HAP-1 (cell line): ENCODE measurements at regions not wholly inside any gene's neighbourhood (a gene's known extent, or its start where the extent isn't known, plus 50 kb on each side); places are given as distances from the start of the nearest gene placed in this dataset.
"Not testable (repeated sequence)": the region's sequence is repeated elsewhere in the genome, so short reads cannot be mapped to it uniquely, and the experiment has no call there.

Experiments used
- DNase-seq, 2 experiments: peaks; one replicate each; pipeline ENCODE4 v3.0.0-alpha.2; 2016 to 2020; ENCODE audit warnings: low spot score in 2 of 2
- H3K27me3 ChIP-seq: fragments of 250-450 bp; sonication (Bioruptor Pico); 2 replicates; pipeline ENCODE4 v1.5.1; 2020; ENCODE audit warnings: low read depth, mild to moderate bottlenecking, moderate library complexity
- H3K36me3 ChIP-seq: fragments of 250-450 bp; sonication (Bioruptor Pico); replicated peaks from 2 replicates; pipeline ENCODE4 v1.5.1; 2020; ENCODE audit warnings: mild to moderate bottlenecking
- H3K4me1 ChIP-seq: fragments of 250-450 bp; sonication (Bioruptor Pico); 2 replicates; pipeline ENCODE4 v1.5.1; 2020; ENCODE audit warnings: mild to moderate bottlenecking
- H3K4me3 ChIP-seq: fragments of 250-450 bp; sonication (Bioruptor Pico); 2 replicates; pipeline ENCODE4 v1.5.1; 2020; ENCODE audit warnings: mild to moderate bottlenecking, moderate library complexity
- H3K9me3 ChIP-seq: fragments of 250-450 bp; sonication (Bioruptor Pico); 2 replicates; pipeline ENCODE4 v1.5.1; 2020; ENCODE audit warnings: mild to moderate bottlenecking, moderate library complexity
- in situ Hi-C: fragments of 300-500 bp; cut with MboI; formaldehyde crosslinking; loops from 3 replicates; pipeline ENCODE4 v1.14.3; 2020; ENCODE audit warnings: low sequenced_read_pairs, inconsistent platforms, mixed read lengths

DNA sequence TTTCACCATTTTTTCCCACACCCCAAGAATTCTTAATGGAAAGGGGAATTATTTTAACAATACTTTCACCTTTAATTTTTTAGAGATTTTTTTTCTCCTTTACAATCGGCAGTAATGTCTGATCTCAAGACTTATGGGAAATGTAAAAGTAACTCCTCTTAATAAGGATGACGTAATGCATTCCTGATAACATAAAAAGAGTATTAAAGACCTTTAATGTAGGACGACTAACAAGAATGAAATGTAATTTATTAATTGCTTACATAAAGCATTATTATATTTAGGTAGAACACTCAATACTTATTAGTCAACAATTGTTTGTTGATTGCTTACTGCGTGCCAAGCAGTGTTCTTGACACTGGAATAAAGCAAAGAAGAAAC lies 416.8 kb upstream of the NAALADL2 start:
- H3K4me3 ChIP-seq, result no peak overlapping the region
- in situ Hi-C loops, result no loop called here
- peaks cover 33% of the 10 kb centered on the region for H3K4me1 ChIP-seq
- DNase-seq, result no peak
- H3K36me3 ChIP-seq, result no peaks in the 10 kb centered on the region
- no peaks in the 10 kb centered on the region for H3K27me3 ChIP-seq
- no peaks in the 10 kb centered on the region for H3K9me3 ChIP-seq

DNA sequence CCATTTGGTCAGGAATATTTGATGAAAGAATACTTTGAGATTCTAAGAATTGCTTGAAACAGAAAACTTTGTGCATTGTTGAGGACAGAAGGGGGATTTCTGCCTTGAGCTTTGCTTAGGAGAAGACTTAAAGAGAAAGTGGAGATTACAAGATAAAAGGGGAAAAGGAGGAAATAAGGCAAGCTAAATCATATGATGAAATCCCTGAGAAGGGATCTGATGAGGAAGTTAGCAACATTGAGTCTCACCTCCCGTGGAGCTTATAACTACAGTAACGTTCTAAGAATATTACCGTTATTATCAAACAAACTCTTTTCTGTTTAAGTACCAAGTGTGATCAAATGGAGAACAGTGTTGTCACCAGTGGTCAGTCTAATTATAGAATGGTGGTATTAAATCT lies 414.7 kb upstream of the NAALADL2 start:
- Histone ChIP-seq H3K27me3 (no peaks in the 10 kb centered on the region), H3K4me1 (peaks cover 19% of the 10 kb centered on the region), H3K36me3 (no peaks in the 10 kb centered on the region), H3K9me3 (no peaks in the 10 kb centered on the region), H3K4me3 (no peak overlapping the region)
- in situ Hi-C loops, result no loop called here
- DNase-seq, result no peak

DNA sequence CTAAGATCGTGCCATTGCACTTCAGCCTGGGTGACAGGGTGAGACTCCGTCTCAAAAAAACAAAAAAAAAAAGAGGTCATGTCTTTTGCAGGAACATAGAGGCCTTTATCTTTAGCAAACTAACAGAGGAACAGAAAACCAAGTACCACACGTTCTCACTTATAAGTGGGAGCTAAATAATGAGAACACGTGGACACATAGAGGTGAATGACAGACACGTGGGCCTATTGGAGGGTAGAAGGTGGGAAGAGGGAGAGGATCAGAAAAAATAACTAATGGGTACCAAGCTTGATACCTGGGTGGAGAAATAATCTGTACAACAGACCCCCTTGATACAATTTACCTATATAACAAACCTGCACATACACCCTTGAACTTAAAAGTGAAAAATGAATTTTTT lies 401.4 kb upstream of the NAALADL2 start:
- Histone ChIP-seq H3K4me3 (no peak overlapping the region), H3K4me1 (peaks cover 22% of the 10 kb centered on the region), H3K9me3 (no peaks in the 10 kb centered on the region), H3K27me3 (no peaks in the 10 kb centered on the region), H3K36me3 (no peaks in the 10 kb centered on the region)
- in situ Hi-C loops, result no loop called here
- DNase-seq, result no peak

DNA sequence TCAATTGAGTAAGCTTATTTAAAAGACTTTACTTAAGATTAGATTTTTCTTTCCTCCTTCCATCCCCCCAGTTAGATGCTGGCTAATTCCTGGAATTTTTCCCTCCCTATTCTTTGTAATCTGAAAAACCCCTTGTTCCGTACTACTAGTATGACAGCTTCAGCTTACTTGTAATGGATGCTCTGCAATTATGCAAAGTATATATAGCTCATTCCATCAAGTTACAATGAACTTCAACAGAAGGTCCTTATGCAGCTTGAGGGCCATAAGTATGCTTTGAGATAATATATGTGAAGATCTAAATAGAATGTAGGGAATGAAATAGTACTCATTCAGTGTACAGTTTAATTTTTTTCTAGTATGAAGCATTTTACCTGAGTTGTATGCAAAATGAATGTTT lies 398.3 kb upstream of the NAALADL2 start:
- no peaks in the 10 kb centered on the region for H3K36me3 ChIP-seq
- no peaks in the 10 kb centered on the region for H3K9me3 ChIP-seq
- H3K4me1 ChIP-seq, result peaks cover 26% of the 10 kb centered on the region
- in situ Hi-C loops, result no loop called here
- no peak overlapping the region for H3K4me3 ChIP-seq
- no peaks in the 10 kb centered on the region for H3K27me3 ChIP-seq
- DNase-seq, result peak in 1 of 2 experiments; percentile 79

DNA sequence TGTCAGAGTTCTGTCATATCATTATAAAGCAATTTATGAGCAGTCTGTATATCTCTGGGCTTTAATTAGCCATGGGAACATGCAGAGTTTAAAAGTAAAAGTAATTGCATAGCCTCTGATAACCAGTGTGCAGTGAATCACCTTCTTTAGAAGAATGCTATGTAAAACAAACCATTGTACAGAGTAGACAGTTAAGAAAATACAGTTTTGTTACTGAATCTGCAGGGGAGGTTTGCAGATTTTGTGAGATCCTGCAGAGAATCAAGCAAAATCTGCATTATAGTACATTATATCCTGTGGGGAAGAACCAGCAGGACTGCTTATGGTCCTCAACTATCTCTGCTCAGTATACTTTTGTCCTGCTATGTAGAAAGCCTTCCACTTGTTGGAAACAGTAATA lies 396.2 kb upstream of the NAALADL2 start:
- no peaks in the 10 kb centered on the region for H3K27me3 ChIP-seq
- in situ Hi-C loops, result no loop called here
- peaks cover 26% of the 10 kb centered on the region for H3K4me1 ChIP-seq
- no peaks in the 10 kb centered on the region for H3K36me3 ChIP-seq
- H3K4me3 ChIP-seq, result no peak overlapping the region
- H3K9me3 ChIP-seq, result no peaks in the 10 kb centered on the region
- peak in 1 of 2 experiments; percentile 85 for DNase-seq

DNA sequence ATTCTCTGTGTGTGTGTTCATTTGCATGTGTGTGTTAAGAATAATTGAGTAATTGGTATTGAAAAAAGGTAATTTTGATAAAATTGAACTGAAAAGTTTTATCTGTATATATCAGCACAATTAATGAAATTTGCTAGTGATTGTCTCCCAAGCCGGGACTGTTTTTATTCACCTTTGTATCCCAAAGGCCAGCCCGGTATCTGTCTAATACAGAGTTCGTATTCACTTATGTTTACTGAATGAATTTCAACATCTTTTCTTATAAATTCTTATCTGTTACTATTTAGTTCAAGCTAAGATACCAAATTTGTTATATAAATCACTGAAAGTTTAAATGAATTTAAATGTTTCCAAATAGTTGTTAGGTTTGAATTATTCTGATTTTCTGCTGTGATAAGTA lies 394.0 kb upstream of the NAALADL2 start:
- in situ Hi-C loops, result no loop called here
- Histone ChIP-seq H3K9me3 (no peaks in the 10 kb centered on the region), H3K4me3 (no peak overlapping the region), H3K36me3 (no peaks in the 10 kb centered on the region), H3K27me3 (no peaks in the 10 kb centered on the region), H3K4me1 (peaks cover 26% of the 10 kb centered on the region)
- no peak for DNase-seq

DNA sequence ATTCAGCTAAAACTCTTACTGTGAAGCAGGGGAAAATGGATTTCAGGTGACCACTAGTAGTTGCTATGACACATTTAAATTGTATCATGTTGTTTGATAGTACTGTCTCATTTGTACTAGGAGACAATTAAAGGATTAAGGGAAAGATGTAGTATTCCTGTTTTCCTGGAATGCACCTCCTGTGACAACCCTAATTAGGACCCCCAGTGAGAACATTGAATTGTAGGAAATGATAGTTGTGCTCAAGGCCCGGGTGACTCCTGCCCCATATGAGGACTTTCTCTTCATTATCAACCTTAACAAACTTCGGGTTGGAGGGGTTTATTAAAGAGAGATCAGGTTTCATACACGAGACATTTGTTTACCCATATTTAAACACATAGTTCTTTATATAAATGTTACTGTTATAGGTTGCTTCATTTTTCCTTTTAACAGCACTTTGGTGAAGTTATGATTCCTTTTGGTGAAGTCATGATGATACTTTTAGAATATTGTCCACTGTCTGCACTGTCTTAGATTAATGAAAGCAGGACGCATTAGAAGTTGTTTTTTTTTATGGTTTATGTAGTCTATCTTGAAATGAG lies 392.6 kb upstream of the NAALADL2 start:
- Histone ChIP-seq H3K9me3 (no peaks in the 10 kb centered on the region), H3K36me3 (no peaks in the 10 kb centered on the region), H3K4me3 (no peak overlapping the region), H3K27me3 (no peaks in the 10 kb centered on the region), H3K4me1 (peaks cover 17% of the 10 kb centered on the region)
- no peak for DNase-seq
- in situ Hi-C loops, result no loop called here

DNA sequence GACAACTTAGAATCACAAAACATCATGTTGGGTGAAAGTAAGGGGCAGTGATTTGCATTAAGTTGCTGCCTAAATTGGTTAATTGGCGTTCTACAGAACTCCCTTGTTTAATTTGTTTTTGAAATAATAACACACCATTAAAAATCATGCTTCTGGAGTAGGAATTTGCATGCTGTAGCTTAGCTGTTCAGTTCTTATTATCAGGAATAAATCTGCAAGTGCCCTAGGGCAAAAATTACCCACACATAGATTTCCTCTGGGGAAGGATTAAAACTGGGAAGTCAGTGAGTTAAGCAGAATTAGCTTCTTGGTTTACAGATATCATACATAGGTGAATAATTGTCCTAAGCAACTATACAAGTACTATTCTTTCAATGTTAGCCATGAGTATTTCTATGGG lies 381.6 kb upstream of the NAALADL2 start:
- no peak overlapping the region for H3K4me3 ChIP-seq
- DNase-seq, result peak; percentile 24 to 61
- no peaks in the 10 kb centered on the region for H3K36me3 ChIP-seq
- H3K9me3 ChIP-seq, result no peaks in the 10 kb centered on the region
- no peaks in the 10 kb centered on the region for H3K27me3 ChIP-seq
- H3K4me1 ChIP-seq, result 0 out of 2 replicates have a peak, but pooled peaks cover 8% of the 10 kb centered on the region
- in situ Hi-C loops, result no loop called here

DNA sequence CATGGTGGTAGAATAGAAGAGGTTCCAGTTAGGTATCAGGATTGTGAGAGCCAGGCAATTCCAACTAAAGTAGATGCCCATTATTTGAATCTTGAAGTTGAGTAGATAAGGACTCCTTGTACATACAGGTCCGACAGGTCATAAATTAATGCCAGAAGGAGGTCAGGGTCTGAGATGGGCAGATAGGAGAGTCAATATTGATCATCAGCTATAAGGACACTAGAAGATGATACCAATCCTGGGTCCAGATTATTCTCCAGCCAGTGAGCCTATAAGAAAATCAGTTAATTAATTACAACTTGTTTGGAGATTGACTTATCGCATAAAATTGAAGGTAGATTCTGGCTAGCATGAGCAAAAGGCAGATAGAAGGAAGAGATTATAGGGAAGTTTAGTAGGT lies 378.4 kb upstream of the NAALADL2 start:
- in situ Hi-C loops, result no loop called here
- no peaks in the 10 kb centered on the region for H3K9me3 ChIP-seq
- no peak for DNase-seq

DNA sequence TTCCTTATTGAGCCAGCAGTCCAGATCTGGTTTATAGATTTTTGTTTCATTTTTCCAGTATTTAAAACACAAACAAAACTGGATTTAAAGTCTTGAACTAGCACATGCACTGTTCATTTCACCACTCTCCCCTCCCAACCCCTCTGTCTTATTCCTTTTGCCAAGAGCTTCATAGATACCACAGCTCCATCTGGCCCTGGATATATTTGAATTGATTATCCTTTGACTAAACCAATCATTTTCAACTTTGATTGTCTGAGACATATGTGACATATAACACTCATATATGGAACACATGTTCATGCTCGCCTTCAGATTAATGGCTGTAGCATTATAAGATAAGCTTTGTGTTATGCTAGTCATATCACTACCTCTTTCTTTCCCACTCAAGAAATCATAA lies 376.6 kb upstream of the NAALADL2 start:
- H3K9me3 ChIP-seq, result no peaks in the 10 kb centered on the region
- H3K4me1 ChIP-seq, result peaks cover 13% of the 10 kb centered on the region
- no peak for DNase-seq
- no peak overlapping the region for H3K4me3 ChIP-seq
- H3K27me3 ChIP-seq, result no peaks in the 10 kb centered on the region
- H3K36me3 ChIP-seq, result no peaks in the 10 kb centered on the region
- in situ Hi-C loops, result no loop called here

More for the DNA sequence above, 378.4 kb upstream of the NAALADL2 start:
- no peaks in the 10 kb centered on the region for H3K36me3 ChIP-seq
- H3K4me3 ChIP-seq, result no peak overlapping the region
- H3K27me3 ChIP-seq, result no peaks in the 10 kb centered on the region
- peaks cover 18% of the 10 kb centered on the region for H3K4me1 ChIP-seq

DNA sequence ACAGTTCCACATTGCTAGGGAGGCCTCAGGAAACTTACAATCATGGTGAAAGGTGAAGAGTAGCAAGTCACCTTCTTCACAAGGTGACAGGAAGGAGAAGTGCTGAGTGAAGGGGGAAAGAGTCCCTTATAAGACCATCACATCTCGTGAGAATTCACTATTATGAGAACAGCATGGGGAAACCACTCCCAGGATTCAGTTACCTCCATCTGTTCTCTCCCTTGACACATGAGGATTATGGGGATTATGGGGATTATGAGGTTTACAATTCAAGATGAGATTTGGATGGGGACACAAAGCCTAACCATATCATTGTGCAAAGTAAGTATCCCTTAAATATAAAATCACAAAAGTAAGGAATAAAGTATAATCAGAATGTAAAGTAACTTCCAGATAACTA lies 375.9 kb upstream of the NAALADL2 start:
- peak in 1 of 2 experiments; percentile 12 for DNase-seq
- in situ Hi-C loops, result no loop called here
- H3K9me3 ChIP-seq, result no peaks in the 10 kb centered on the region
- H3K27me3 ChIP-seq, result no peaks in the 10 kb centered on the region
- peaks cover 10% of the 10 kb centered on the region for H3K4me1 ChIP-seq
- no peaks in the 10 kb centered on the region for H3K36me3 ChIP-seq
- H3K4me3 ChIP-seq, result no peak overlapping the region

DNA sequence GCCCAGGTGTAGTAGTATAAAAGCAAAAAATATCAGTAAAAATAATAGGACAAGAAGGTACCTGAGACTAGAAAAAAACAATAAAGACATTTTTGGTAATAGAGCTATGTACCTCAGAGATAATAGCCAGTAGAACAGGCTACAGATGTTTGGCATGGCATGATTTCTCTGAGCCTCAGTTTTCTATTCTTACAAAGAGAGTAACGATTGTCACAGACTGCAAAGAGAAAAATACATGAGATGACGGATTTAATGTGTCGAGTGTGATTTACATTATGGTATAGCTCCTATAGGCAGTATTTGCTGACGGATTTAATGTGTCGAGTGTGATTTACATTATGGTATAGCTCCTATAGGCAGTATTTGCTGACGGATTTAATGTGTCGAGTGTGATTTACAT lies 375.3 kb upstream of the NAALADL2 start:
- H3K4me3 ChIP-seq, H3K9me3 ChIP-seq, H3K36me3 ChIP-seq, H3K4me1 ChIP-seq, H3K27me3 ChIP-seq, in situ Hi-C loops, DNase-seq: not testable (repeated sequence)

DNA sequence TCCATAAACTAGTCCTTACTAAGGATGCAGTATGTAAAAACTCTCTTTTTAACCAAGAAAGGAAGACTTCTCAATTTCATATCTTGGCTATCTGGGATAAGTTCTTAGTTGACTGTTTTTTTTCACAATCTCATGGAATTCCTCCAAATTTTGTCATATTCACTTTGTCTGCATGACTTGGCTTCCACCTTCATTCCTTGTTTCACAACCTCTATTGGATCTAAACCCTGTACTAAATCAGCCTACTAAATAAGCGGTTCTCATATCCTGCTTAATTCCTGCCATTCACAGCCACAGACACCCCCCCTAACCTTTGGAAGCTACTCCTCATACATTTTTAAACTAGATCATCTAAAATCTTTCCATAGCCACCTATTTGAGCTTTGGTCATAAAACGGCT lies 370.6 kb upstream of the NAALADL2 start:
- H3K4me3 ChIP-seq, result no peak overlapping the region
- H3K4me1 ChIP-seq, result peaks cover 4% of the 10 kb centered on the region; the same call in 1 of the 2 replicates
- H3K27me3 ChIP-seq, result no peaks in the 10 kb centered on the region
- H3K9me3 ChIP-seq, result no peaks in the 10 kb centered on the region
- in situ Hi-C loops, result no loop called here
- DNase-seq, result no peak
- no peaks in the 10 kb centered on the region for H3K36me3 ChIP-seq

DNA sequence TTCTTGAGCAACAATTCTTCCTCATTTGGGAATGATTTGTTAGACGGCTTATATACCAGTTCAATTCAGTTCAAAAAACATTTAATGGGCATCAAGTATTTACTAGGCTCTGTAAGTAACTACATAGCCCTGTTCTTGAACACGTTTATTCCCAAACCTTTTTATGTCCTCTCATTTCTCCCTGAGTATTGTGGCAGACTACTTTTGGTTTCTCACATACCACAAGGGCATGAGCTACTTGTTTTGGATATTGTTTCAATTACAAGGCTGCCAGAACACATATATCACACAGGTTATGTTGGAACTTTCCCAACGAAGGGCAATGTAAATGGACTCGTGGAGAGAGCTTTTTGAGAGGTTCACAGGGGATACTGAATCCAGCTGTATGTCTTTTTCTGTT lies 363.8 kb upstream of the NAALADL2 start:
- no peaks in the 10 kb centered on the region for H3K4me1 ChIP-seq
- H3K36me3 ChIP-seq, result no peaks in the 10 kb centered on the region
- no peak overlapping the region for H3K4me3 ChIP-seq
- no peak for DNase-seq
- no peaks in the 10 kb centered on the region for H3K9me3 ChIP-seq
- in situ Hi-C loops, result no loop called here
- H3K27me3 ChIP-seq, result no peaks in the 10 kb centered on the region

DNA sequence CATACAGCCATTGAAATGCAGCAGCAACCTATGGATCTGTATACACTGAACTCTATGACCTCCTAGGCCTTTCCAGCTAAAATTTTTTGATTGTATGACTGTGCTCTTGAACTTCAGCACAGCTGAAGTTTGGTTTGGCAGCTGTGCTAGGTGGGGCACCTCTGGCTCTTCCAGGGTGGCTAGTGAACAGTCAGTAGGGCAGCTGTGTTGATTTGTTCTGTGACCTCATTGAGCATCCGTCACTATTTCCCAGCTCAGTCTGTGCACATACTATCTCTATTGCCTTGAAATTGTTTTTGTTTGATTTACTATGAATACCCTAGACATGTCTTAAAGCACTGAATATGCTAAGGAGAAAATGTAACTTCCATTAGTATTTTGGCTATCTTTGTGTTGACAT lies 363.2 kb upstream of the NAALADL2 start:
- Histone ChIP-seq H3K27me3 (no peaks in the 10 kb centered on the region), H3K36me3 (no peaks in the 10 kb centered on the region), H3K4me3 (no peak overlapping the region), H3K4me1 (no peaks in the 10 kb centered on the region), H3K9me3 (no peaks in the 10 kb centered on the region)
- in situ Hi-C loops, result no loop called here
- DNase-seq, result no peak
